GM03348 (cell line): ENCODE measurements at regions not wholly inside any gene's neighbourhood (a gene's known extent, or its start where the extent isn't known, plus 50 kb on each side); places are given as distances from the start of the nearest gene placed in this dataset.
"Not testable (repeated sequence)": the region's sequence is repeated elsewhere in the genome, so short reads cannot be mapped to it uniquely, and the experiment has no call there.

Source experiments
- DNase-seq: peaks from one replicate; pipeline ENCODE4 v3.0.0; 2012; ENCODE audit warnings: low spot score

DNA sequence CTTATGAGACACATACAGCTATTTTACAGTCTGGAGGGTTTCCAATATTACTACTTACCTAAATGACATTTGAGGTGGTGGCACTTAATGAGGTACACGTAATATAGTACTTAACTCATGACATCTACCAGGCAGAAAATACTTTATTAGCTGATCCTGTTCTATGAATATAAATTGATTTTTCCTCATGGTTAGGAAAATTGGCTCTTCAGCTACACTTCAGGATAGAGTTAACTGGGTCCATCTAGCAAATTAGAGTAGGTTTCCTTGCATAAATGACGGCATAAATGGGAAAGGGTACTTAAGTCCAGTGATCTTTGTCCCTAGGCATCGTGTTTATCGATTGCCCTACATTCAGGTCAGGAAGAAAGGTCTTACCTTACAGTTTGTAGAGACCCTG, 988.8 kb upstream of the TMPRSS15 start:
- no peak for DNase-seq

DNA sequence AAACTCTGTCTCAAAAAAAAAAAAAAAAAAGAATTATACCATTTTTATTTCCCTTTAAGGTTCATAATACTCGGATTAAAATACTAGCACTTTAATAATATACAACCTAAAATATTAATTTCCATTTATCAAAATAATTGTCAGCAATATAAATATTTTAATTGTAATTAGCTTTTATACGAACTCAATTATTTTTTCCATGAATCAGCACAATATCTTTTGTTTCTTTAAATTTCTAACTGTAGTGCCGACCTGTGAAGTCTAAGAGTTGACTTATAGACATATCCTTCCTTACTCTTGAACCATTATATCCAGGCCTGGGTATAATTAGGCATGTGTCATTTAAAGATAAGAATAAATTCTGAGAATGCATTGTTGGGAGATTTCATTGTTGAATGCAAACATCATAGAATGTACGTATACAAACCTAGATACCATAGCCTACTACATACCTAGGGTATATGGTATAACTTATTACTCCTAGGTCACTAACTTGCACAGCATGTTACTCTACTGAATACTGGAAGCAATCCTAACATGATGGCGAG, 996.7 kb upstream of the TMPRSS15 start:
- DNase-seq: no peak

DNA sequence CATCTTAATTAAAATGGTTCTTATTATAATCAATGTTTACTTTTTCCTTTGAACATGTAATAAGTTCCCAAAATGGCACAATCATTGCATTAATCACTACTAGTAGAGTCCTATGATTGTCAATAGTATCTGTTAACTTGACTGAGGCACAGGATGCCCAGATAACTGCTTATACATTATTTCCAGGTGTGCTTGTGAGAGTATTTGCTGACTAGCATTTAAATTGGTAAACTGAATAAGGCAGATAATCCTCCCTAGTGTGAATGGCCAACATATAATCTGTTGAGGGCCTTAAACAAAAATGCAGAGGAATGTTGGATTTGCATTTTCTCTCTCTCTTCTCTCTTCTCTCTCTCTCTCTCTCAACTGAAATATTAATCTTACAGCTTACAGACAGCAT, 999.3 kb upstream of the TMPRSS15 start:
- no peak for DNase-seq

DNA sequence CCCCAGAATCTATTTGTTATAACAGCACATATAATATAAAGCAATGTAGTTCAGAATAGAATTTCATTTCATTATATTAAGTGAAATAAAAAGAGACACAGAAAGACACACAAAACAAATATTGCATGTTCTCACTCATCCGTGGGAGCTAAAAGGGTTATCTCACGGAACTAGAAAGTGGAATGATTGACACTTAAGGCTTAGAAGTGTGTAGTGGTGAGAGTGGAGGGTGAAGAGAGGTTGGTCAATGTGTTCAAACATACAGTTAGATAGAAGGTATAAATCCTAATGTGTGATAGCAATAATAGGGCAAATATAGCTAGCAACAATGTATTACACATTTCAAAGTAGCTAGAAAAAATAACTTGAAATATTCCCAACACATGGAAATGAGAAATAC, 1001.7 kb upstream of the TMPRSS15 start:
- DNase-seq: no peak

DNA sequence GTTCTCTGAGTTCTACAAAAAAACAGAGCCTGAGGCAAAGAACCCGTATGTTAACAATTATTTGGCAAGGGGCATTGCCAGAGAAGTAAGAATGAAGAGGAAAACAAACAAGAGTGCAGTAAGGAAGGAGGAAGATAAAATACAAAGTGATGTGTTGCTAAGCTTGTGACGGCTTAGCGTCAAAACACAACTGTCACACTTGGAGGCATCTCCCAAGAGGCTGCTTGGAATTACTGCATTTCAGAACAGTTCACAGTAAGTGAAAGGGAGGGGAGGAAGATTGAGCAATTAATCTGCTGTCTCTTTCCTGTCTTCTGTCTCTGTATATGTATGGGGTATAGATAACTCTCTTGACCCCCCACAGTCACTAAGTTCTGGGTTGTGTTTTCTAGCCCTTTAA, 1017.0 kb upstream of the TMPRSS15 start:
- DNase-seq: no peak

DNA sequence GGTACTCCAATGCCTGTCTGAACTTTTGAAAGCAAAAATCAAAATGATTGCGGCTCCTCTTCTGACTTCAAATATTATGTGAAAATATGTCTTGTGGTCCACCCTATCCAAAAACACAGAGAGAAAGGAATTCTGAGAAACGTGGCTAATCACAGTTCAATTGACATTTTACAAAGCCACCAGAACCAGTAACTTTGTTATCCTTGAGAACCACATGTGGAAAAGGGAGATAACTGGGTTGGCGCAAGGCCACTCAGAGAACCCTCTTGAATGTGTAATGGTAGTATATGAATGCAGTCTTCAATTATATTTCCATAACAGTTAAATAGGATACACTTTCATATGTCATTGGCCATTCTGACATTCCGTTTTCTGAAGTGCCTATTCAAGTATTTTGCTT, 1030.0 kb upstream of the TMPRSS15 start:
- DNase-seq: no peak

DNA sequence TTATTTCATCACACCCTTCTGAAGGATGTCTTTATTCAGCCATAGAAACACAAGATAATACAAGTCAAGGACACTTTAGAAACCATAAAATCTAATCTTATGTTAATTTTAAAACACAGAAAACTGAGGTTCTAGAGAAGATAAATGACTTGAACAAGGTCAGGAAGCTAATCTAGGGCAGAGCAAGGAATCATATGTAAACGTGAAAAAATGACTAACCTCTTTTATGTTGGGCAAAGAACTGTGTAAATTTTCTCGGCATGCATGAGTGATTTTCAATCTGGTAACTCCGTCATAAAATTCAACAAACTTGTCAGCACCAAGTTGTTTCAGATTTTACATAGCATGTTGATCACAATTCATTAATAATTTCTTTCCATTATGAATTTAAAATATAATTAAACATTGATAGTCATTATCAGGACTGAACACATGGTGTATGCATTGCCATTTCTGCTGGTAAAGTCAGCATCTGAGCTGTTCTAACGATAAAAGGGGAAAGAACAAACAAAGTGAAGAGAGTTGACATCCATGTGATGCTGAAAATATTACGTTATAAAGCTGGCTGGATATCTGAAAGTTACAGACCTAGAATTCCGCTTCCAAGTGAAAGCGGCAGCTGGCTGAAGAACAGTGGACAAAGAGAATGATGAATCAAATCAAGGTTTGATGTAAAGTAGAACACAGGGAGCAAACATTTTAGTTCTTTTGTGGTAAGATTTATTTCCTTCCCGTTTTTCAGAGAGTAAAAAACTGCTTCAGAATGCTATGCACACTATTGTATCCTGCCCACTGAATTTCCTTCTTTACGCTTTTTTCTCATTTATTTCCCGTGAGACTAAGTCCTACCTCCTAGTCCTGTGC, 1037.4 kb upstream of the TMPRSS15 start:
- DNase-seq: no peak

DNA sequence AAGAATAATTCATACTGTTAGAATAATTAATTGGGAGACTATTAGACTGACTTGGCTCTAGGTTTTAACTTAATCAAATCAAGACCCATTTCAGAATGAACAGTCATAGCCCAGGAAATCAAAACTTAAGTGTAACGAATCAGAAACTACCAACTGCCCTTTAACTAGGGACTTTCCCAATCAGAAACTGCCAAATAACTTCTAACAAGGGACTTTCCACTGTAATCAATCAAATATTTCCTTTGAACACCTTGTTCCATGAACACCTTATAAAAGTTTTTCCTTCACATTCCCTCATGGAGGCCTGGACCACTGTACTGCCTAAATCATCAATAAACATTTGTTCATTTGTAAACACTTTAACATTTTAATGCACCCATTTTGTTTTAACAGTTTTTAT, 1054.7 kb upstream of the TMPRSS15 start:
- no peak for DNase-seq

DNA sequence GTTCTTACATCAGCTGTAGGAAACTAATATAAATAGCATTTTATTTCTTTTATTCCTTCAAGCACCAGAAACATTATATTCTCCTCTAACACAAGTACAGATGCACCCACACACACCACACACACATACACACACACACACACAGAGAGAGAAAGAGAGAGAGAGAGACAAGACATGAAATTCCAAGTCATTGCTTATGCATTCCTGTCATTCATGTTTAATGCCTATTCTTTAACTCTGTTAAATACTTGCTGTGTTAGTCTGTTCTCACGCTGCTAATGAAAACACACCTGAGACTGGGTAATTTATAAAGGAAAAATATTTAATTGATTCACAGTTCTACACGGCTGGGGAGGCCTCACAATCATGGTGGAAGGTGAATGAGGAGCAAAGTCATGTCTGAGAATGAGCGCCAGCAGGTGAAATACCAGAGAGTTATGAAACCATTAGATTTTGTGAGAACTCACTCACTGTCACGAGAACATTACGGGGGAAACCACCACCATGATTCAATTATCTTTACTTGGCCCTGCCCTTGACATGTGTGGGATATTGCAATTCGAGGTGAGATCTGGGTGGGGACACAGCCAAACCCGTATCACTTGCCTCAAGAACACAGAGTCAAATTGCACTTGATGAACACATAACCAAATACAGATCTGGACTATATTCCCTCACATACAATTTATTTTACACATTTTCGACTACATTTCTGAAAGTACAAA, 1058.1 kb upstream of the TMPRSS15 start:
- no peak for DNase-seq

DNA sequence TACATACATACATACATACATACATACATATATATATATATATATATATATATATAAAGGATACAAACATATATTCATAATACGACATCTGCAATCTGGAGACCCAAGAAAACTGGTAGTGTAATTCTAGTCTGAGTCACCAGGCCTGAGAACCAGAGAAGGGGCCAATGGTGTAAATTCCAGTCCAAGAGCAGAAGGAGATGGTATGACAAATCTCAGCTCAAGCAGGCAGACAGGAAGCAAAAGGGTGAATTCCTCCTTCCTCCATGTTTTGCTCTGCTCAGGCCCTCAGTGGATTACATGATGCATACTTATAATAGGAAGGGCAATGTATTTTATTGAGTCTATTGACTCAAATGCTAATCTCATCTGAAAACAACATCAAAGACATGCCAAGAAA, 1060.4 kb upstream of the TMPRSS15 start:
- DNase-seq: no peak

DNA sequence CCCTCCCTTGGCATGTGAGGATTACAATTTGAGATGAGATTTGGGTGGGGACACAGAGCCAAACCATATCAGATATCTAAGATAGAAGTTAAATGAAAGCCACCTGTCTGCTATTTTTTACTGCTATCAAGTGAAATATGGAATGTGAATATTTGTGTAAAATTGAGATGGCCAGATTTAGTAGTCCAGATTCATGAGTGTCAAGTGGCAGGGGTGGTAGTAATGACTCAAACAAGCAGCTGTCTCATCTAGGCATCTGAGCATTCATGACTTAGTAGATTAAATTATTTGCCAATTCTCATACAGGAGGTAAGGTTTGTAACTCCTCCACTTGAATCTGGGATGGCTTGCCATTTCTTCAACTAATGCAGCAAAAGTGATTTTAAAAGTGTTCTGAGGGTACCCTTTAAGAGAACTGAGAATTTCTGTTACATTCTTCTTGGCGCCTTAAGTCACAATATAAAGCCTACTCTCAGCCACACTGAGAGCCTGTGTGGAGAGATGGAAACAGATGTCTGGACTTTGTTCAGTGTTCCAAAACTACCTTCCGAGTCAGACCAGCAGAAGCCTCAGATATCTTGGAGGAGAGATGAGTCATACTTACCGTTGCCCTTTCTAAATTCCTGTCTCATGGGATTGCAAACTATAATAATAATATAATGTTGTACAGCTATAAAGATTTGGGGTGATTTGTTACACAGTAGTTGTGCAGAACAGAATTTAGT, 1065.6 kb upstream of the TMPRSS15 start:
- no peak for DNase-seq

DNA sequence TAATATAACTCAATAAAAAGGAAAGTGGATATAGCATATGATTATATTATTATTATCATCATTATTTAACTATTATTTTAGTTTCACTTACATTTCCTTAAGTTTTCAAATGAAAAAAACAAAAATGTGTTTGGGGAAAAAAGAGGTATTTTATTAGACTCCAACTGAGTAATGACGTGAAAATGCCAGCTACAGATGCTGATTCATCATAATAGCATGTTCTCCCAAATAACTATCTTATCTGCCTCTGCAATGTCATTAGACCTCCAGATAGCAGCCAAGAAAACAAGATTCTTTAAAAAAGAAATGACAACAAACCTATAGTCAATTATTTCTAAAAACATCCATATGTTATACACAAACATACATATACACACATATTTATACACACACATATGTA, 1071.9 kb upstream of the TMPRSS15 start:
- no peak for DNase-seq

DNA sequence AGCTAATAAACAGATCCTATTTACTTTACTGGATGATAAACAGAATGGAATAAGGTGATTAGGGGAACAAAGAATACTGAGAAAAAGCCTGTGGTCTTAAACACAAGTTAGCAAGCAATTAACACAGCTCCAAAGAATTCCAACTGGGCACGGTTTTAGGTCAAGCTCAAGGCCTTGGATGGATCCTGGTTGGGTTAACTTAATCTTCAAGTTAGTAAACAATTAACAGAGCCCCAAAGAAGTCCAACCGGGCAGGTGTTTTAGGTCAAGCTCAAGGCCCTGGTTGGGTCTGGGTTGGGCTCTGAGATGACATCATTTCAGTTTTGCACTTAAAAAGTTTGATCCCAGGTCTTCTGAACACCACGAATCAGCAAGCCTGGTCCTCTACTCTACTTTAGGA, 1086.3 kb upstream of the TMPRSS15 start:
- no peak for DNase-seq

DNA sequence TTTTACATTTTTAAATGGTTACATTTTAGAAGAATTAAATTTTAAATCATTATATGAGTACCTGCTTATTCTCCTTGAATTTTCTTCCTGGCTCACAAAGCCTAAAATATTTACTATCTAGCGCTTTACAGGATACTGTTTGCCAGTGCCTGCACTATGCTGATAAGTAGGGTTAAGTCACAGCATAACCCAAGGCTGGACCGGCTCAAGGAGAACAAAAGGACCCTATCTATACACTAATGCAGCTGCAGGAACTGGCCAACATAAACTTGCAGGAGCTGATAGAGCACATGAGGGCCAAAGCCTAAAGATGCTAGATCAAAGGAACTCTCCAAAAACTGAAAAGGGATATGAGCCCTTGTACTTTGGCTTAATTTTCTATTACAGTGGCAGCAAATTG, 1086.9 kb upstream of the TMPRSS15 start:
- no peak for DNase-seq

DNA sequence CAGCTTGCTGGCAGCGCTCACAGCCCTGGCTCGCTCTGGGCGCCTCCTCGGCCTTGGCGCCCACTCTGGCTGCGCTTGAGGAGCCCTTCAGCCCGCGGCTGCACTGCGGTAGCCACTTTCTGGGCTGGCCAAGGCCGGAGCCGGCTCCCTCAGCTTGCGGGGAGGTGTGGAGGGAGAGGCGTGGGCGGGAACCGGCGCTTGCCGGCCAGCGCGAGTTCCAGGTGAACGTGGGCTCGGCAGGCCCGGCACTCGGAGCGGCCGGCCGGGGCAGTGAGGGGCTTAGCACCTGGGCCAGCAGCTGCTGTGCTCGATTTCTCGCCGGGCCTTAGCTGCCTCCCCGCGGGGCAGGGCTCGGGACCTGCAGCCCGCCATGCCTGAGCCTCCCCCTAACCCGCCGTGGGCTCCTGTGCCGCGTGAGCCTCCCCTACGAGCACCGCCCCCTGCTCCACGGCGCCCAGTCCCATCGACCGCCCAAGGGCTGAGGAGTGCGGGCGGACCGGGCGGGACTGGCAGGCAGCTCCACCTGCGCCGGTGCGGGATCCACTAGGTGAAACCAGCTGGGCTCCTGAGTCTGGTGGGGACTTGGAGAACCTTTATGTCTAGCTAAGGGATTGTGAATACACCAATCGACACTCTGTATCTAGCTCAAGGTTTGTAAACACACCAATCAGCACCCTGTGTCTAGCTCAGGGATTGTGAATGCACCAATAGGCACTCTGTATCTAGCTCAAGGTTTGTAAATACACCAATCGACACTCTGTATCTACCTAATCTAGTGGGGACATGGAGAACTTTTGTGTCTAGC, 1090.1 kb upstream of the TMPRSS15 start:
- not testable (repeated sequence) for DNase-seq

DNA sequence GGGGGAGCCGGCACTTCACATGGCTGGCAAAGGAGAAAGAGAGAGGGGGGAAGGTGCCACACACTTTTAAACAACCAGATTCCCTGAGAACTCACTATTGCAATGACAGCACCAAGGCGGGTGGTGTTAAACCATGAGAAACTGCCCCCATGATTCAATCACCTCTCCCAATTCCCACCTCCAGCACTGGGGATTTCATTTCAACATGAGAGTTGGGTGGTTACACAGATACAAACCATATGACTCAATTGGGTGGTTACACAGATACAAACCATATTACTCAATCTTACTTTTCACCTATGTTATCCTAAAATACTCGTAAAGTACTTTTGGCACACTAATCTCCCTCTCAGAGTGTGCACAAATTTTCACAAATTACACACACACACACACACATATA, 1097.5 kb upstream of the TMPRSS15 start:
- no peak for DNase-seq

DNA sequence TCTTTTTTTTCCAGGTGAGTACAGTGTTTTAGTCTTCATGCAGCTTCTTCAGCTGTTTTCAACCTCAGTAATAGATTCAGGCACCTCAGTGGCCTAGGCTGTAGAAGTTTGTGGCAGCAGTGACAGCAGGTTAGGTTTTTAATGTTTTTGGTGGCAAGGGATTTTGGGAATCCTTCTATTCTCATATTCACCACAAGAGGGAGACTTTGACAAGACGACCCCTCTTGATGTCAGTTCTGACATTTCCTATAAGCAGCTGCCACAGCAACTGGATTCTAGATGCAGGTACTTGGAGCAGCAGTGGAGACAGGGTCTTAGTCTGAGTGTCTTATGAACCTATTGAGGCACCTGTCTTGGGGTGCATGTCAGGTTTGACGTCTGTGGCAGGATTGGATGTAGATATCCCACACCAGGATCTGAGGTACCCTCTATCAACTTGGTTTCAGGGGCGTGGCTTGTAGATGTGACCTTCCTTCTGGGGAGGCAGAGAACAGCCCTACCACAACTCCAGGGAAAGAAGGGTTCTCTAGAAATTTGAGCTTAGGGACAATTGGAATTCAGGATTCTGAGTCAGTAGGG, 1104.2 kb upstream of the TMPRSS15 start:
- no peak for DNase-seq

DNA sequence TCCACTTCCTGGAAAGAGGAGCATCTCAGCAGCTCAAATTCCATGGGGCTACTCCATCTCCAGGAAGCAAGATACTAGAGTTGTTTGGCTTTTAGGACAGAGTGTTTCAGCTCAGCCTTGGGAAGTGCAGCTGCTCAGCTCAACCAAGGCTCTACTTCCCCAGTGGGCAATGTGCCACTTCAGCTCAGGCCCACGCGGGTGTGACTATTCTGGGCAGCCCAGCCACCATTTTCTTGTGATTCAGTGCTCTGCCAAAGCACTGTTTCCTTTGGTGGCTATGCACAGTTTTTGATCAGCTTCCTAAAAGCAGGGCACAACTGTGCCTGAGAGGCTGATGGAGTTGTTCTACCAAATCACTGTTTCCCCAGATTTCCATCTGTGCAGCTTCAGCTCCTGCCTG, 1104.9 kb upstream of the TMPRSS15 start:
- no peak for DNase-seq

DNA sequence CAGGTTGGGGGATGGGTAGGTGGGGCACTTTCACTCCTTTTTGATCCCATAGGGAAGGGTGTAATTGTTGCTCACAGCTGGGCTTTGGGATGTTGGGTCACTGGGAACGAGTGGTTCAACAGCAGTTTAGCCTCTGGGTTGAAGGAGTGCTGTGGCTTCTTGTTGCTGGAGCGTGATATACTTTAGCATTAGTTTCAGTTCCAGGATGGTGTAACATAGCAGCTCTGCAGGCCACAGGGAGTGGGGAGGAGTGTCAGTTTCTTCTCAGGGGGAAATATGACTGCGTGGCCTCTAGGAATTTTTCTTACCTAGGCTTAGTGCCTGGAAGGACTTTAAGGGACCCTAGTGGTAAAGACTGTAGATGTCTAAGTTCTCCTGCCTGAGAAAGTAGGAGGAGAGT, 1105.3 kb upstream of the TMPRSS15 start:
- no peak for DNase-seq

DNA sequence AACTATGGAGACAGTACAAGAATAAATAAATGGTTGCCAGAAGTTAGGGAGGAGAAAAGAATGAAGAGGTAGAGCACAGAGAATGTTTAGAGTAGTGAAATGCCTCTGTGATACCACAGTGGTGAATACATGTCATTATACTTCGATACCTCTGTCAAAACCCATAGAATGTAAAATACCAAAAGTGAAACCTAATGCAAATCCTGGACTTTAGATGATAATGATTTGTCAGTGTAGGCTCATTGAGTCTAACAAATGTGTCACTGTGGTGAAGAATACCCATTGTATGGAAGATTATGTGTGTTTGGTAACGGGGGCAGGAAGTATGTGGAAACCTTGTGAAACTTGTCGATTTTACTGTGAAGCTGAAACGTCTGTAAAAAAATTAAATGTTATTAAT, 1106.5 kb upstream of the TMPRSS15 start:
- DNase-seq: no peak

DNA sequence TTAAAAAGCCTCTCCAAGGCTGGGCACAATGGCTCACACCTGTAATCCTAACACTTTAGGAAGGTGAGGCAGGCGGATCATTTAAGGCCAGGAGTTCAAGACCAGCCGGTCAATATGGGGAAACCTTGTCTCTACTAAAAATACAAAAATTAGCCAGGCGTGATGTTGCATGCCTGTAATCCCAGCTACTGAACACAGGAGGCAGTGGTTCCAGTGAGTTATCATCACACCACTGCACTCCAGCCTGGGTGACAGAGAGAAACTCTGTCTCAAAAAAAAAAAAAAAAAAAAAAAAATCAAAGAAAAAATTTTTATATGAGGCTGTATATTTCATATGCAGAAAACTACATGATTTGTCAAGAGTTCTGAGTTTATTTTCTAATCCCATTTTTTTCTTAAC, 1107.1 kb upstream of the TMPRSS15 start:
- no peak for DNase-seq
